ENCODE measurements at regions not wholly inside any gene's neighbourhood (a gene's known extent, or its start where the extent isn't known, plus 50 kb on each side); places are given as distances from the start of the nearest gene placed in this dataset.

DNA sequence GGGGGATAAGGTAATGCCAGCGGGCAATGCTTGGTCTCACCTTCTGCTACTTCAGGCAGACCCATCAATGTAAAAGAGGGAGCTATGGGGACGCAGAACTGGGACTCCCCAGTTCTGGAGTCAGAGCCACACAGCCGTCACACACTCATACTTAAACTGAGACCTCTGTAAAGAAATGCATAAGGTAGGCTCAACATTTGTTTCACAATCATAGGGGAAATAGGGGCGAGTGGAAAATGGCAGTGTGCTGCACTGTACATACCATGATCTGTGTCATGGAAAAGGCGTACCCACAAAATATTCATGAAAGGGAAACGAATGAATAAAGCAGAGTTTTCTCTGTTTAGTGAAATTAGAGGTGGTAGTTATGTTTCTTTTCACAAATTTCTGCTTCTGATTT lies 318.0 kb upstream of the NPVF start:
- TF ChIP-seq, protein P1, sequence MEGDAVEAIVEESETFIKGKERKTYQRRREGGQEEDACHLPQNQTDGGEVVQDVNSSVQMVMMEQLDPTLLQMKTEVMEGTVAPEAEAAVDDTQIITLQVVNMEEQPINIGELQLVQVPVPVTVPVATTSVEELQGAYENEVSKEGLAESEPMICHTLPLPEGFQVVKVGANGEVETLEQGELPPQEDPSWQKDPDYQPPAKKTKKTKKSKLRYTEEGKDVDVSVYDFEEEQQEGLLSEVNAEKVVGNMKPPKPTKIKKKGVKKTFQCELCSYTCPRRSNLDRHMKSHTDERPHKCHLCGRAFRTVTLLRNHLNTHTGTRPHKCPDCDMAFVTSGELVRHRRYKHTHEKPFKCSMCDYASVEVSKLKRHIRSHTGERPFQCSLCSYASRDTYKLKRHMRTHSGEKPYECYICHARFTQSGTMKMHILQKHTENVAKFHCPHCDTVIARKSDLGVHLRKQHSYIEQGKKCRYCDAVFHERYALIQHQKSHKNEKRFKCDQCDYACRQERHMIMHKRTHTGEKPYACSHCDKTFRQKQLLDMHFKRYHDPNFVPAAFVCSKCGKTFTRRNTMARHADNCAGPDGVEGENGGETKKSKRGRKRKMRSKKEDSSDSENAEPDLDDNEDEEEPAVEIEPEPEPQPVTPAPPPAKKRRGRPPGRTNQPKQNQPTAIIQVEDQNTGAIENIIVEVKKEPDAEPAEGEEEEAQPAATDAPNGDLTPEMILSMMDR (IDR thresholded peaks at IDR 0.05 in 4 of 5, conservative IDR thresholded peaks at IDR 0.05 in 1 of 5): no peak
- TF ChIP-seq POLR2A (IDR thresholded peaks at IDR 0.05): no peak

All from gastrocnemius medialis (tissue), 4 donors.